SHP77 (cell line): ENCODE measurements at regions not wholly inside any gene's neighbourhood (a gene's known extent, or its start where the extent isn't known, plus 50 kb on each side); places are given as distances from the start of the nearest gene placed in this dataset.
"Not testable (repeated sequence)": the region's sequence is repeated elsewhere in the genome, so short reads cannot be mapped to it uniquely, and the experiment has no call there.

Source experiments
- DNase-seq, 2 experiments: peaks; one replicate each; lab custom pipeline; 2025; lab: John Stamatoyannopoulos, UW

- no peak for DNase-seq
Measured at GRCh38 chr4:137956256-137956655, 285.9 kb downstream of the SLC7A11 start.

- DNase-seq = no peak
Measured at GRCh38 chr4:137955595-137955994, 286.6 kb downstream of the SLC7A11 start.

GRCh38 chr4:137952116-137952515 lies 290.0 kb downstream of the SLC7A11 start:
- no peak for DNase-seq

GRCh38 chr4:137950286-137950685 lies 291.9 kb downstream of the SLC7A11 start:
- no peak for DNase-seq

GRCh38 chr4:137949746-137950145 lies 292.4 kb downstream of the SLC7A11 start:
- no peak for DNase-seq

- no peak for DNase-seq
Measured at GRCh38 chr4:137946453-137947174, 295.5 kb downstream of the SLC7A11 start.

GRCh38 chr4:137942815-137943214 lies 299.3 kb downstream of the SLC7A11 start:
- DNase-seq = not testable (repeated sequence)

- not testable (repeated sequence) for DNase-seq
Measured at GRCh38 chr4:137942015-137942515, 300.1 kb downstream of the SLC7A11 start.

GRCh38 chr4:137934911-137935310 lies 307.2 kb downstream of the SLC7A11 start:
- DNase-seq = peak in 1 of 2 experiments; percentile 12

- no peak for DNase-seq
Measured at GRCh38 chr4:137934046-137934445, 308.1 kb downstream of the SLC7A11 start.

- DNase-seq = no peak
Measured at GRCh38 chr4:137927972-137928371, 314.2 kb downstream of the SLC7A11 start.

GRCh38 chr4:137923494-137923893 lies 318.7 kb downstream of the SLC7A11 start:
- DNase-seq = no peak

GRCh38 chr4:137922721-137923120 lies 319.4 kb downstream of the SLC7A11 start:
- DNase-seq = no peak

- peak; percentile 50 to 59 for DNase-seq
Measured at GRCh38 chr4:137909529-137910309, 332.4 kb downstream of the SLC7A11 start.

- no peak for DNase-seq
Measured at GRCh38 chr4:137905930-137906329, 336.2 kb downstream of the SLC7A11 start.

- no peak for DNase-seq
Measured at GRCh38 chr4:137901114-137901513, 341.0 kb downstream of the SLC7A11 start.

- no peak for DNase-seq
Measured at GRCh38 chr4:137896221-137896737, 345.9 kb downstream of the SLC7A11 start.

- DNase-seq = not testable (repeated sequence)
Measured at GRCh38 chr4:137895515-137895914, 346.6 kb downstream of the SLC7A11 start.

GRCh38 chr4:137892134-137892533 lies 350.0 kb downstream of the SLC7A11 start:
- no peak for DNase-seq

GRCh38 chr4:137890812-137891211 lies 351.3 kb downstream of the SLC7A11 start:
- DNase-seq = no peak

GRCh38 chr4:137881641-137882040 lies 349.3 kb upstream of the PCDH18 start:
- no peak for DNase-seq

GRCh38 chr4:137868067-137868466 lies 335.8 kb upstream of the PCDH18 start:
- not testable (repeated sequence) for DNase-seq

GRCh38 chr4:137866671-137867070 lies 334.4 kb upstream of the PCDH18 start:
- DNase-seq = no peak
